Prostate gland (tissue), 2 donors: ENCODE measurements at regions not wholly inside any gene's neighbourhood (a gene's known extent, or its start where the extent isn't known, plus 50 kb on each side); places are given as distances from the start of the nearest gene placed in this dataset.

Experiments used
- POLR2A ChIP-seq: fragments of 450-650 bp; IDR thresholded peaks from one replicate; pipeline ENCODE4 v1.6.1; 2016; ENCODE audit warnings: antibody characterized with exemption, mild to moderate bottlenecking
- POLR2AphosphoS5 ChIP-seq: sonication (generic); formaldehyde crosslinking; IDR thresholded peaks from one replicate; pipeline ENCODE4 v1.6.1; 2017; ENCODE audit warnings: antibody characterized with exemption
- TF ChIP-seq, protein P1 (sequence below), 4 experiments: fragments of 200-600 bp in 2 of 4; fragments of 450-650 bp in 2 of 4; sonication (generic) in 2 of 4; IDR thresholded peaks; 1 replicate in 3 of 4; 2 replicates in 1 of 4; pipeline ENCODE4 v1.5.1; 2016 to 2019; ENCODE audit warnings: antibody characterized with exemption in 4 of 4, mild to moderate bottlenecking in 2 of 4, moderate library complexity in 2 of 4

DNA sequence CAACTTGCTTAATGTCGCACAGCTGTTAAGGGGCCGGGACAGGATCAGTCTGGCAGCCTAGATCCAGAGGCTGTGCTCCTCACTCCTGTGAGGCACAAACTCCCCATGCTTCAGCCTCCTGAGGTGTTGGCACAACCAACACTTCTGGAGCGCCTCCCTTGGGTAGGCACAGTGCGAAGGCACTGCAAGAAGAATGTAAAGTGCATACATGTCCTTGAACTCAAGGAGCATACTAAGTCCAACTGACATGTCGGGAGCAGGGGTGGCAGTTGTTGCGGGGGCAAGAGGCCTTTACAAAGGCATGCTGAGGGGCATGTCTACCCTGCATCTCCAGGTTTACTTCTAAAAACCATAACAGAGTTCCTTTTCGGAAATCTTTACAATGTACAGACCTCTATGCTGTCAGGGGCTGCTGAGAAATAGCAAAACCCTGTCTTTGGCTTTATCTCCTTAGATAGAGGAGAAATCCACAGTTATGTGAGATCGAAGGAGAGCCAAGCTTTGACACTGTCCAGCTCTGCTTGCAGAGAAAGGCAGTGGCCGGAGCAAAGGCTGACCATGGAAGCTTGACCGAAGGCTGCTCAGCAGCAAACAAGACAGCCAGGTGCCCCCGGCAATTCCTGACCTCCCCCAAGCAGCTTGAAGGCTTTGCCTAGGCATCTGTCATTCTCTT lies 93.9 kb downstream of the CDC7 start:
- TF ChIP-seq, protein P1, sequence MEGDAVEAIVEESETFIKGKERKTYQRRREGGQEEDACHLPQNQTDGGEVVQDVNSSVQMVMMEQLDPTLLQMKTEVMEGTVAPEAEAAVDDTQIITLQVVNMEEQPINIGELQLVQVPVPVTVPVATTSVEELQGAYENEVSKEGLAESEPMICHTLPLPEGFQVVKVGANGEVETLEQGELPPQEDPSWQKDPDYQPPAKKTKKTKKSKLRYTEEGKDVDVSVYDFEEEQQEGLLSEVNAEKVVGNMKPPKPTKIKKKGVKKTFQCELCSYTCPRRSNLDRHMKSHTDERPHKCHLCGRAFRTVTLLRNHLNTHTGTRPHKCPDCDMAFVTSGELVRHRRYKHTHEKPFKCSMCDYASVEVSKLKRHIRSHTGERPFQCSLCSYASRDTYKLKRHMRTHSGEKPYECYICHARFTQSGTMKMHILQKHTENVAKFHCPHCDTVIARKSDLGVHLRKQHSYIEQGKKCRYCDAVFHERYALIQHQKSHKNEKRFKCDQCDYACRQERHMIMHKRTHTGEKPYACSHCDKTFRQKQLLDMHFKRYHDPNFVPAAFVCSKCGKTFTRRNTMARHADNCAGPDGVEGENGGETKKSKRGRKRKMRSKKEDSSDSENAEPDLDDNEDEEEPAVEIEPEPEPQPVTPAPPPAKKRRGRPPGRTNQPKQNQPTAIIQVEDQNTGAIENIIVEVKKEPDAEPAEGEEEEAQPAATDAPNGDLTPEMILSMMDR (IDR thresholded peaks at IDR 0.05), result no peak
- no peak for TF ChIP-seq POLR2A
- TF ChIP-seq POLR2AphosphoS5, result no peak
